ENCODE measurements at regions not wholly inside any gene's neighbourhood (a gene's known extent, or its start where the extent isn't known, plus 50 kb on each side); places are given as distances from the start of the nearest gene placed in this dataset.

DNA sequence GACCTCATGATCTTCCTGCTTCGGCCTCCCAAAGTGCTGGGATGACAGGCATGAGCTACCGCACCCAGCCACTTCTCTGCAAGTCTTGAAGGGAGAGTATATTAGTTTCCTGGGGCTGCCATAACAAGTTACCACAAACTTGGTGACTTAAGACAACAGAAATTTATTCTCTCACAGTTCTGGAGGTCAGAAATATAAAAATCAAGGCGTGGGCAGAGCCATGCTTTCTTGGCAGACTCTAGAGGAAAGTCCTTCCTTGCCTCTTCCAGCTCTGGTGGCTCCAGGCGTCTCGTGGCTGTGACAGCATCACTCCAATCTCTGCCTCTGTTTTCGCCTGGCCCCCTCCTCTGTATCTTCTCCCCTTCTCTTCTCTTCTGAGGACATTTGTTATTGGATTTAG, 110.2 kb upstream of the NAV2 start:
- TF ChIP-seq YY1 (IDR thresholded peaks at IDR 0.05; ENCODE audit: insufficient read depth, insufficient read length) (no peak), ZNF274 (IDR thresholded peaks at IDR 0.05; ENCODE audit: low read depth, low read length) (no peak), SUZ12 (IDR thresholded peaks at IDR 0.05; ENCODE audit: extremely low read depth, insufficient read depth, insufficient read length) (no peak)
- H3K9ac ChIP-seq (ENCODE audit: insufficient read length, low read depth) = no peak overlapping the region

DNA sequence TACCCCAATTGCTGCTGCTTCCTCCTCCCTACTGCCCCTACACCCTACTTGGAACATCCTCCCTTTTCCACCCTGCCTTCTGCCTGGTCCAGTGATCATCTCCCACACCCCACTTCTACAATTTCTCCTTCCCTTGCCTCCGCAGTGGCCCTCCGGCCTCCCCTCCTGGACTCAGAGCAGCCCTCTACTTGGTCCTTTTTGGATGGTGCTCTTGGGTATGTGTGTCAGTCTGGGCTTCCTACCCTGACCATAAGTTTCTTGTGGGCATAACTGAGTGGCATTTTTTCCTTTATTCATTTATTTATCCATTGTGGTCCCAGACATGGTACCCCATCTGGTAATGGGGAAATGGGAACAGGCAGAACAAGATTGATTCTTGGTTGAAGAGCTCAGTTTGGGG, 111.4 kb upstream of the NAV2 start:
- Histone ChIP-seq H3K9me3 (ENCODE audit: insufficient read depth, low read length) (no peaks in the 10 kb centered on the region), H3K9ac (ENCODE audit: insufficient read length, low read depth) (no peak overlapping the region), H3K4me3 (ENCODE audit: insufficient read length, low read depth) (no peak overlapping the region), H3K27me3 (ENCODE audit: insufficient read depth, insufficient read length) (no peaks in the 10 kb centered on the region), H3K4me1 (ENCODE audit: insufficient read depth, insufficient read length) (peaks cover 3% of the 10 kb centered on the region), H3K36me3 (ENCODE audit: insufficient read depth, insufficient read length, low read length) (no peaks in the 10 kb centered on the region)
- no peak for DNase-seq (ENCODE audit: low read depth, low spot score)
- TF ChIP-seq SUZ12 (IDR thresholded peaks at IDR 0.05; ENCODE audit: extremely low read depth, insufficient read depth, insufficient read length) (no peak), YY1 (IDR thresholded peaks at IDR 0.05; ENCODE audit: insufficient read depth, insufficient read length) (no peak), ZNF274 (IDR thresholded peaks at IDR 0.05; ENCODE audit: low read depth, low read length) (no peak)

More for the DNA sequence above, 110.2 kb upstream of the NAV2 start:
- Histone ChIP-seq H3K9me3 (ENCODE audit: insufficient read depth, low read length) (no peaks in the 10 kb centered on the region), H3K36me3 (ENCODE audit: insufficient read depth, insufficient read length, low read length) (no peaks in the 10 kb centered on the region), H3K4me3 (ENCODE audit: insufficient read length, low read depth) (no peak overlapping the region), H3K27me3 (ENCODE audit: insufficient read depth, insufficient read length) (no peaks in the 10 kb centered on the region), H3K4me1 (ENCODE audit: insufficient read depth, insufficient read length) (no peaks in the 10 kb centered on the region)
- no peak for DNase-seq (ENCODE audit: low read depth, low spot score)

DNA sequence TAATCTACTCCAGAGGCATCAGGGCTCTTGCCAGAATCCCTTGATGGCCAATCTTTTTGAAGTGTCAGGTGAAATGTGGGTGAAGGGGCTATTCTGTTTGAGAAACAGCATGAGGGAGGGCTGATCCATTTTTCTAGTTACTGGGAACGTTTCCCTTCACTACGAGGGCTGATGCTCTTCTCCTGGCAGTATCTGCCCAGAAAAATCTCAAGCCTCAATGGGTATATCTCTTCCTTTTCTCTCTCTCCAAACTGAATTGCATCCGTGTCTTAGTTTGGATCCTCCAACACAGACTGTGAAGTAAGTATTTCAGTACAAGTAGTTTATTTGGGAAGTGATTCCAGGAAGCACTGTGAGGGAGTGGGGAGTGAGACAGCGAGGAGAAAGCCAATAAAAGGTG, 113.0 kb upstream of the NAV2 start:
- no peak overlapping the region for H3K9ac ChIP-seq (ENCODE audit: insufficient read length, low read depth)
- H3K36me3 ChIP-seq (ENCODE audit: insufficient read depth, insufficient read length, low read length) = no peaks in the 10 kb centered on the region
- TF ChIP-seq ZNF274 (IDR thresholded peaks at IDR 0.05; ENCODE audit: low read depth, low read length) = no peak
- TF ChIP-seq YY1 (IDR thresholded peaks at IDR 0.05; ENCODE audit: insufficient read depth, insufficient read length) = no peak
- no peak for TF ChIP-seq SUZ12 (IDR thresholded peaks at IDR 0.05; ENCODE audit: extremely low read depth, insufficient read depth, insufficient read length)
- no peak overlapping the region for H3K4me3 ChIP-seq (ENCODE audit: insufficient read length, low read depth)
- peaks cover 3% of the 10 kb centered on the region for H3K4me1 ChIP-seq (ENCODE audit: insufficient read depth, insufficient read length)
- no peak for DNase-seq (ENCODE audit: low read depth, low spot score)
- no peaks in the 10 kb centered on the region for H3K27me3 ChIP-seq (ENCODE audit: insufficient read depth, insufficient read length)
- no peaks in the 10 kb centered on the region for H3K9me3 ChIP-seq (ENCODE audit: insufficient read depth, low read length)

DNA sequence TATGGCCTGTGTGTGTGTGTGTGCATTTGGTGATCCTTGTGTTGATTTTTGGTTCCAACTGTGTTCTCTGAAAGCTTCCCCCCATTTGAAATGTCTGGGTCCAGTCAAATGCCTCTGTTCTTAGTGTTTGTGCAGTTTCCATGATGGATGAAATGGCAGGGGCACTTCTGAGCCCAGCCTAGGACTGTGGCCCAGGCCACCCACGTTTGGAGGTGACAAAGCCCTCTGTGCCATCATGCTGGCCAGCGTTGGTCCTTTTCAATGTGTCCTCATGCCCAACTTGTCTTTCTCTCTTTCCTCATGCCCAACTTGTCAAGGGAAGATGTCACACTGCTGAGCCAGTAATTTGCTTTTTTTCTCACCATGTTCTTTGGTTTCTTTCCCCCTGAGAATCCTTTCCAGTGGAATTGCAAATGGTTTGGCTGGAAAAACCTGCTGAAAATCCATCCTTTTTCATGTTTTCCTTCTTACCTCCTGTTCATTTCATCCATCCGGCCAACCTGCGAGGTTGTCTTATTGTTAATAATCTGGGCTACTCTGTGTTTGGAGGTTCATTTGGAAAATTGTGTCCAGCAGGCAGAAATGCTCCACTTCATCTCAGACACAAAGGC, 113.7 kb upstream of the NAV2 start:
- no peak overlapping the region for H3K4me3 ChIP-seq (ENCODE audit: insufficient read length, low read depth)
- no peaks in the 10 kb centered on the region for H3K27me3 ChIP-seq (ENCODE audit: insufficient read depth, insufficient read length)

DNA sequence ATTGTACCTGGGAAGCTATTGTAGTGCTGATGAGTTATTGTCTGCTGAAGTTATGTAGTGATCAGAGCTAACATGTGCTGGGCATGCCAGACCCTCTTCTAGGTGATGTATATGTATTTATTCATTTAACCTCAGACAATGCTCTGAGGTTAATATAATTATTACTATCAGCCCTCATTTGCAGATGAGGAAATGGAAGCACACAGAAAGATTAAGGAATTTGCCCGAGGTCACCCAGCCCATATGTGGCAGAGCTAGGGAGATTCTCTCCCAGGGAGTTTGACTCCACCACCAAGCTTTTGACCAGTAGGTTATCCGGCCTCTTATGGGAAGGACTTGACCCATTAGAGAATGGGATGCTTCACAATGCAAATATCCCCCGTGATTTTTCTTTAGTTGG, 114.2 kb upstream of the NAV2 start:
- DNase-seq (ENCODE audit: low read depth, low spot score) = no peak
- Histone ChIP-seq H3K27me3 (ENCODE audit: insufficient read depth, insufficient read length) (no peaks in the 10 kb centered on the region), H3K9me3 (ENCODE audit: insufficient read depth, low read length) (no peaks in the 10 kb centered on the region), H3K4me3 (ENCODE audit: insufficient read length, low read depth) (no peak overlapping the region), H3K36me3 (ENCODE audit: insufficient read depth, insufficient read length, low read length) (no peaks in the 10 kb centered on the region), H3K9ac (ENCODE audit: insufficient read length, low read depth) (no peak overlapping the region), H3K4me1 (ENCODE audit: insufficient read depth, insufficient read length) (peaks cover 3% of the 10 kb centered on the region)
- TF ChIP-seq ZNF274 (IDR thresholded peaks at IDR 0.05; ENCODE audit: low read depth, low read length) (no peak), YY1 (IDR thresholded peaks at IDR 0.05; ENCODE audit: insufficient read depth, insufficient read length) (no peak), SUZ12 (IDR thresholded peaks at IDR 0.05; ENCODE audit: extremely low read depth, insufficient read depth, insufficient read length) (no peak)

More for the DNA sequence above, 113.7 kb upstream of the NAV2 start:
- Histone ChIP-seq H3K9ac (ENCODE audit: insufficient read length, low read depth) (no peak overlapping the region), H3K9me3 (ENCODE audit: insufficient read depth, low read length) (no peaks in the 10 kb centered on the region), H3K36me3 (ENCODE audit: insufficient read depth, insufficient read length, low read length) (no peaks in the 10 kb centered on the region), H3K4me1 (ENCODE audit: insufficient read depth, insufficient read length) (peaks cover 3% of the 10 kb centered on the region)
- no peak for DNase-seq (ENCODE audit: low read depth, low spot score)
- TF ChIP-seq ZNF274 (IDR thresholded peaks at IDR 0.05; ENCODE audit: low read depth, low read length) = no peak
- TF ChIP-seq SUZ12 (IDR thresholded peaks at IDR 0.05; ENCODE audit: extremely low read depth, insufficient read depth, insufficient read length) = no peak
- TF ChIP-seq YY1 (IDR thresholded peaks at IDR 0.05; ENCODE audit: insufficient read depth, insufficient read length) = no peak

DNA sequence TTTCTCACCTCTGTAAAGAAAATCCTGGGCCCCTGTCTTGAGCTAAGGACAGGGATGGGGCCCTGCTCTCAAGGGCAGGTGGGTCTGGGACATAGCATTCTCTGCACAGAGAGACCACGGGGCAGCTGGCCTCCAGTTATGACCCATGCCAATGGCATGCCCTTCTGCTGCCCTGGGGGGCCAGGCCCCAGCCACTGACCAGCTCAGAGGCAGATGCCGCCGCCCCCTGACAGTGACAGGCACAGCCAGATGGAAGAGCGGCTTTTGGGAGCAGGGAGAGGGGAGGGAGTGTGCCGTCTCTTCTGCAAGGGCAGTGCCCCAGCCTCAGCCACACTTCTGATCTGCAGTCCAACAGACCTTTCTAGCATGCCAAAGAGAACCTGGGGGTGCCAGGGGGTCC, 114.8 kb upstream of the NAV2 start:
- TF ChIP-seq SUZ12 (IDR thresholded peaks at IDR 0.05; ENCODE audit: extremely low read depth, insufficient read depth, insufficient read length) (no peak), YY1 (IDR thresholded peaks at IDR 0.05; ENCODE audit: insufficient read depth, insufficient read length) (no peak), ZNF274 (IDR thresholded peaks at IDR 0.05; ENCODE audit: low read depth, low read length) (no peak)
- Histone ChIP-seq H3K9ac (ENCODE audit: insufficient read length, low read depth) (no peak overlapping the region), H3K9me3 (ENCODE audit: insufficient read depth, low read length) (no peaks in the 10 kb centered on the region), H3K36me3 (ENCODE audit: insufficient read depth, insufficient read length, low read length) (no peaks in the 10 kb centered on the region), H3K4me3 (ENCODE audit: insufficient read length, low read depth) (no peak overlapping the region), H3K27me3 (ENCODE audit: insufficient read depth, insufficient read length) (no peaks in the 10 kb centered on the region), H3K4me1 (ENCODE audit: insufficient read depth, insufficient read length) (peaks cover 3% of the 10 kb centered on the region)
- no peak for DNase-seq (ENCODE audit: low read depth, low spot score)

DNA sequence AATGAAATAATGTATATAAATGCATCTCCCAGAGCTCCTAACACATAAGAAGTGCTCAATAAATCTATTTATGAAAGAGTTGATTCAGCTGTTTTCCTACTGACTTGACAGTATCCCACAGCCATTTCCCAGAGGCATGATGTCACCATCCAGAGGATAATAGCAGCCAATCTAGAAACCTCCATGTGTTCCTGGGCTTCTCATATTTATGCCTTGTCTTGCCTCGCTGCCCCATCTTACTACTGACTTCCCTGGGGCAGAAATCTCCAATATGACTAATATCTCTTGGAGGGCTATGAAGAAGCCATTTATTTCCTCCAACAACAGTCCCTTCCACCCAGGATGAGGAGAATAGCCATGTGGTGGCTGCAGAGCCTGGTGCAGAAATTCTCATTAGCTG, 115.4 kb upstream of the NAV2 start:
- TF ChIP-seq SUZ12 (IDR thresholded peaks at IDR 0.05; ENCODE audit: extremely low read depth, insufficient read depth, insufficient read length) (no peak), ZNF274 (IDR thresholded peaks at IDR 0.05; ENCODE audit: low read depth, low read length) (no peak)
- H3K36me3 ChIP-seq (ENCODE audit: insufficient read depth, insufficient read length, low read length) = no peaks in the 10 kb centered on the region
- no peak overlapping the region for H3K9ac ChIP-seq (ENCODE audit: insufficient read length, low read depth)
- no peak for DNase-seq (ENCODE audit: low read depth, low spot score)
- H3K4me1 ChIP-seq (ENCODE audit: insufficient read depth, insufficient read length) = peaks cover 3% of the 10 kb centered on the region
- no peak overlapping the region for H3K4me3 ChIP-seq (ENCODE audit: insufficient read length, low read depth)
- no peaks in the 10 kb centered on the region for H3K27me3 ChIP-seq (ENCODE audit: insufficient read depth, insufficient read length)
- no peaks in the 10 kb centered on the region for H3K9me3 ChIP-seq (ENCODE audit: insufficient read depth, low read length)
